GM12891 (cell line): ENCODE measurements at regions not wholly inside any gene's neighbourhood (a gene's known extent, or its start where the extent isn't known, plus 50 kb on each side); places are given as distances from the start of the nearest gene placed in this dataset.

ENCODE experiments used
- POLR2A ChIP-seq: IDR thresholded peaks from 2 replicates; pipeline ENCODE4 v1.6.1; 2011; ENCODE audit warnings: low read depth, low read length, control low read depth
- POLR2AphosphoS5 ChIP-seq: IDR thresholded peaks from 2 replicates; pipeline ENCODE4 v1.6.1; 2011; ENCODE audit warnings: low read depth, low read length, control low read depth
- POU2F2 ChIP-seq: IDR thresholded peaks from 2 replicates; pipeline ENCODE4 v1.6.1; 2011; ENCODE audit warnings: low read depth, mild to moderate bottlenecking, control low read depth, low read length, moderate library complexity
- SPI1 ChIP-seq: IDR thresholded peaks from 2 replicates; pipeline ENCODE4 v1.6.1; 2011; ENCODE audit warnings: low read depth, low read length, control low read depth
- TAF1 ChIP-seq: IDR thresholded peaks from 2 replicates; pipeline ENCODE4 v1.6.1; 2011; ENCODE audit warnings: low read depth, low read length, control low read depth

- TF ChIP-seq POLR2A (no peak), POLR2AphosphoS5 (no peak), TAF1 (no peak), POU2F2 (no peak), SPI1 (no peak)
Measured at GRCh38 chr10:2399482-2399881, 662.2 kb upstream of the ADARB2 start.
